ENCODE measurements at regions not wholly inside any gene's neighbourhood (a gene's known extent, or its start where the extent isn't known, plus 50 kb on each side); places are given as distances from the start of the nearest gene placed in this dataset.

DNA sequence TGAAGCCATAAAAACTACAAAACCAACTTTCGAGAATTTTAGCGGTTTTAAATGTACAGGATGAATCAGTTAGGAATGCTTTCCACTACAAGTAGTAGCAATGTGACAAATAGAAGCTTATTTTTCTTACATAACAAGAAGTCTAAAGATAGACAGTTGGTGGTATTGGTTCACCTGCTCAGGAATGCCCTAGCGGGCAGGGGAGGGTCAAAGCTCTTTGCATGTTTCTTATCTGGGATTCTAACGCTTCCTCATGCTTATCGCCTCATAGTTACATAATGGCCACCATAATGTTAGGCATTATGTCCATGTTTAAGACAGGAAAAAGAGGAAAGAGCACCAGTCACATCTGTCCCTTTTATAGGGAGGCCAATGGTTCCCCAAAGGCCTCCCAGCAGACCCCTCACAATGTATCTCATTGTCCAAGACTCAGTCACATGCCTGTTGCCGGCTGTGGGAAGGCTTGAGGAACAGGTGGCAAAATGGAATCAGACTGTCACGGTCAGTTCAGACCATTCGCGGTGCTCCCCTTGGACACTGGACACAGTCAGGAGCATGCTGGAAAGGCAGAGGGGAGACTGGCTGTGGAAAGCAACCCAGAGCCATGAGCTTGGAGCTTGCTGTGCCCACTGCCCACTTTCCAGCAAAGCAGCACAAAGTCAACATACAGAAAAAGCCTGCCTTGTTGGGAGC is 69.4 kb upstream of the ODC1 start:
- no peak for DNase-seq (ENCODE audit: low spot score)
- Histone ChIP-seq H3K4me2 (no peak overlapping the region), H3K9me2 (ENCODE audit: insufficient read depth) (no peaks in the 10 kb centered on the region), H3K27me3 (ENCODE audit: insufficient read depth) (no peaks in the 10 kb centered on the region), H3K4me1 (ENCODE audit: insufficient read depth) (peaks cover 4% of the 10 kb centered on the region; the same call in 1 of the 2 replicates), H3K4me3 (no peak overlapping the region), H4K20me1 (replicated peaks; ENCODE audit: insufficient read depth) (no peaks in the 10 kb centered on the region), H2AFZ (no peak overlapping the region), H3K27ac (ENCODE audit: low read depth) (no peak overlapping the region), H3F3A (replicated peaks; ENCODE audit: low read depth) (no peaks in the 10 kb centered on the region), H3K36me3 (ENCODE audit: insufficient read depth) (no peaks in the 10 kb centered on the region), H3K79me2 (replicated peaks; ENCODE audit: insufficient read depth) (no peaks in the 10 kb centered on the region)
- peaks cover 14% of the 10 kb centered on the region; the same call in 2 of the 3 replicates for H3K4me1 Mint-ChIP-seq
- ATAC-seq = no peak
- H3K27me3 Mint-ChIP-seq (ENCODE audit: insufficient read depth, low read depth, poor library complexity) = peaks cover 3% of the 10 kb centered on the region
- TF ChIP-seq, protein P1, sequence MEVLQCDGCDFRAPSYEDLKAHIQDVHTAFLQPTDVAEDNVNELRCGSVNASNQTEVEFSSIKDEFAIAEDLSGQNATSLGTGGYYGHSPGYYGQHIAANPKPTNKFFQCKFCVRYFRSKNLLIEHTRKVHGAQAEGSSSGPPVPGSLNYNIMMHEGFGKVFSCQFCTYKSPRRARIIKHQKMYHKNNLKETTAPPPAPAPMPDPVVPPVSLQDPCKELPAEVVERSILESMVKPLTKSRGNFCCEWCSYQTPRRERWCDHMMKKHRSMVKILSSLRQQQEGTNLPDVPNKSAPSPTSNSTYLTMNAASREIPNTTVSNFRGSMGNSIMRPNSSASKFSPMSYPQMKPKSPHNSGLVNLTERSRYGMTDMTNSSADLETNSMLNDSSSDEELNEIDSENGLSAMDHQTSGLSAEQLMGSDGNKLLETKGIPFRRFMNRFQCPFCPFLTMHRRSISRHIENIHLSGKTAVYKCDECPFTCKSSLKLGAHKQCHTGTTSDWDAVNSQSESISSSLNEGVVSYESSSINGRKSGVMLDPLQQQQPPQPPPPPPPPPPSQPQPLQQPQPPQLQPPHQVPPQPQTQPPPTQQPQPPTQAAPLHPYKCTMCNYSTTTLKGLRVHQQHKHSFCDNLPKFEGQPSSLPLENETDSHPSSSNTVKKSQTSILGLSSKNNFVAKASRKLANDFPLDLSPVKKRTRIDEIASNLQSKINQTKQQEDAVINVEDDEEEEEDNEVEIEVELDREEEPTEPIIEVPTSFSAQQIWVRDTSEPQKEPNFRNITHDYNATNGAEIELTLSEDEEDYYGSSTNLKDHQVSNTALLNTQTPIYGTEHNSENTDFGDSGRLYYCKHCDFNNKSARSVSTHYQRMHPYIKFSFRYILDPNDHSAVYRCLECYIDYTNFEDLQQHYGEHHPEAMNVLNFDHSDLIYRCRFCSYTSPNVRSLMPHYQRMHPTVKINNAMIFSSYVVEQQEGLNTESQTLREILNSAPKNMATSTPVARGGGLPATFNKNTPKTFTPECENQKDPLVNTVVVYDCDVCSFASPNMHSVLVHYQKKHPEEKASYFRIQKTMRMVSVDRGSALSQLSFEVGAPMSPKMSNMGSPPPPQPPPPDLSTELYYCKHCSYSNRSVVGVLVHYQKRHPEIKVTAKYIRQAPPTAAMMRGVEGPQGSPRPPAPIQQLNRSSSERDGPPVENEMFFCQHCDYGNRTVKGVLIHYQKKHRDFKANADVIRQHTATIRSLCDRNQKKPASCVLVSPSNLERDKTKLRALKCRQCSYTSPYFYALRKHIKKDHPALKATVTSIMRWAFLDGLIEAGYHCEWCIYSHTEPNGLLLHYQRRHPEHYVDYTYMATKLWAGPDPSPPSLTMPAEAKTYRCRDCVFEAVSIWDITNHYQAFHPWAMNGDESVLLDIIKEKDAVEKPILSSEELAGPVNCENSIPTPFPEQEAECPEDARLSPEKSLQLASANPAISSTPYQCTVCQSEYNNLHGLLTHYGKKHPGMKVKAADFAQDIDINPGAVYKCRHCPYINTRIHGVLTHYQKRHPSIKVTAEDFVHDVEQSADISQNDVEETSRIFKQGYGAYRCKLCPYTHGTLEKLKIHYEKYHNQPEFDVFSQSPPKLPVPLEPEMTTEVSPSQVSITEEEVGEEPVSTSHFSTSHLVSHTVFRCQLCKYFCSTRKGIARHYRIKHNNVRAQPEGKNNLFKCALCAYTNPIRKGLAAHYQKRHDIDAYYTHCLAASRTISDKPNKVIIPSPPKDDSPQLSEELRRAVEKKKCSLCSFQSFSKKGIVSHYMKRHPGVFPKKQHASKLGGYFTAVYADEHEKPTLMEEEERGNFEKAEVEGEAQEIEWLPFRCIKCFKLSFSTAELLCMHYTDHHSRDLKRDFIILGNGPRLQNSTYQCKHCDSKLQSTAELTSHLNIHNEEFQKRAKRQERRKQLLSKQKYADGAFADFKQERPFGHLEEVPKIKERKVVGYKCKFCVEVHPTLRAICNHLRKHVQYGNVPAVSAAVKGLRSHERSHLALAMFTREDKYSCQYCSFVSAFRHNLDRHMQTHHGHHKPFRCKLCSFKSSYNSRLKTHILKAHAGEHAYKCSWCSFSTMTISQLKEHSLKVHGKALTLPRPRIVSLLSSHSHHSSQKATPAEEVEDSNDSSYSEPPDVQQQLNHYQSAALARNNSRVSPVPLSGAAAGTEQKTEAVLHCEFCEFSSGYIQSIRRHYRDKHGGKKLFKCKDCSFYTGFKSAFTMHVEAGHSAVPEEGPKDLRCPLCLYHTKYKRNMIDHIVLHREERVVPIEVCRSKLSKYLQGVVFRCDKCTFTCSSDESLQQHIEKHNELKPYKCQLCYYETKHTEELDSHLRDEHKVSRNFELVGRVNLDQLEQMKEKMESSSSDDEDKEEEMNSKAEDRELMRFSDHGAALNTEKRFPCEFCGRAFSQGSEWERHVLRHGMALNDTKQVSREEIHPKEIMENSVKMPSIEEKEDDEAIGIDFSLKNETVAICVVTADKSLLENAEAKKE (CRISPR knock-in tag; IDR thresholded peaks at IDR 0.05) = no peak
- H3K9me3 Mint-ChIP-seq = peaks cover 31% of the 10 kb centered on the region
- peaks cover 18% of the 10 kb centered on the region for H3K36me3 Mint-ChIP-seq (ENCODE audit: low read depth)
- H3K27ac Mint-ChIP-seq = no peak overlapping the region
- H3K4me3 Mint-ChIP-seq = no peak overlapping the region

DNA sequence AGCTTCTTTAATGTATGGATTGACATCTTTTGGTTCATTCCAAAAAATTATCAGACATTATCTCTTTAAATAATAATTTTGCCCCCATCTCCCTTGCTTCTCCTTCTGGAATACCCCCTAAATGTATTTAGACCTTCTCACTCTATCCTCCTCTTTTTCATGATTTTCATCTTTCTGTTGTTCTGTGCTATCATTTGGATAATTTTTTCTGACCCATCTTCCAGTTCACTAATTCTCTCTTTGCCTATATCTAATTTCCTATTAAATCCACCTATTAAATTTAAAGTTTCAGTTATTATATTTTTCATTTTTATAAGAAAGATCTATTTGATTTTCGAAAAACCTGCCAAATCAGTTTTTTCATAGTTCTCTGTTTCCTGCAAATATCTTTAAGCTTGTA is 67.8 kb upstream of the ODC1 start:
- Mint-ChIP-seq H3K4me3 (no peak overlapping the region), H3K9me3 (peaks cover 31% of the 10 kb centered on the region), H3K27me3 (ENCODE audit: insufficient read depth, low read depth, poor library complexity) (peaks cover 3% of the 10 kb centered on the region), H3K36me3 (ENCODE audit: low read depth) (peaks cover 18% of the 10 kb centered on the region), H3K27ac (no peak overlapping the region), H3K4me1 (peaks cover 8% of the 10 kb centered on the region; the same call in 2 of the 3 replicates)
- Histone ChIP-seq H3K36me3 (ENCODE audit: insufficient read depth) (no peaks in the 10 kb centered on the region), H3K27ac (ENCODE audit: low read depth) (no peak overlapping the region), H3K27me3 (ENCODE audit: insufficient read depth) (no peaks in the 10 kb centered on the region), H2AFZ (no peak overlapping the region), H3K4me2 (no peak overlapping the region), H3K4me1 (ENCODE audit: insufficient read depth) (peaks cover 4% of the 10 kb centered on the region; the same call in 1 of the 2 replicates), H3F3A (replicated peaks; ENCODE audit: low read depth) (no peaks in the 10 kb centered on the region), H4K20me1 (replicated peaks; ENCODE audit: insufficient read depth) (no peaks in the 10 kb centered on the region), H3K9me2 (ENCODE audit: insufficient read depth) (no peaks in the 10 kb centered on the region), H3K4me3 (no peak overlapping the region), H3K79me2 (replicated peaks; ENCODE audit: insufficient read depth) (no peaks in the 10 kb centered on the region)
- DNase-seq (ENCODE audit: low spot score) = no peak
- no peak for ATAC-seq
- TF ChIP-seq EZH2 (IDR thresholded peaks at IDR 0.05; ENCODE audit: low read depth, unreplicated experiment) = no peak
- TF ChIP-seq, protein P2, sequence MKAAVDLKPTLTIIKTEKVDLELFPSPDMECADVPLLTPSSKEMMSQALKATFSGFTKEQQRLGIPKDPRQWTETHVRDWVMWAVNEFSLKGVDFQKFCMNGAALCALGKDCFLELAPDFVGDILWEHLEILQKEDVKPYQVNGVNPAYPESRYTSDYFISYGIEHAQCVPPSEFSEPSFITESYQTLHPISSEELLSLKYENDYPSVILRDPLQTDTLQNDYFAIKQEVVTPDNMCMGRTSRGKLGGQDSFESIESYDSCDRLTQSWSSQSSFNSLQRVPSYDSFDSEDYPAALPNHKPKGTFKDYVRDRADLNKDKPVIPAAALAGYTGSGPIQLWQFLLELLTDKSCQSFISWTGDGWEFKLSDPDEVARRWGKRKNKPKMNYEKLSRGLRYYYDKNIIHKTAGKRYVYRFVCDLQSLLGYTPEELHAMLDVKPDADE (IDR thresholded peaks at IDR 0.05) = no peak
- no peak for TF ChIP-seq JUNB (IDR thresholded peaks at IDR 0.05; ENCODE audit: unreplicated experiment)
- TF ChIP-seq STAT1 (IDR thresholded peaks at IDR 0.05; ENCODE audit: unreplicated experiment) = no peak

All from GM23338 (cell line).